ENCODE measurements at regions not wholly inside any gene's neighbourhood (a gene's known extent, or its start where the extent isn't known, plus 50 kb on each side); places are given as distances from the start of the nearest gene placed in this dataset.

DNA sequence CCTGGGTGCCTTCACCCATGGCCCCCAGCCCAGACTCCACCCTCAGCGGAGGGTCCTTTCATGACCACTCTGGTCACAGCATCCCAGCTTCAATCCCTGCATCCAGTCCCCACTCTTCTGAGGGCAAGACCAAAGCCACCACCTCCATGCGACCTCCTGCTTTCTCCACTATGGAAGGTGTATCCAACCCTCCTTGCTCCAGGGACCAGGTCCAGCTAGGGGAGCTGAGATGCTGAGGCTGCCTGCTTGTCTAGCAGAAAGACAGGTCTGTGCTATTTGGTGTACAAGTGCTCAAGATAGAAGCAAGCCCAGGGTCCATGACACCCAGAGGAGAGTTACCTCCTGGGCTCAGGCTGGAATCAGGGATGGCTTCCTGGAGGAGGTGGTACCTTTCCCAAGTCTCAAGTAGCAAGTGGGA lies 73.8 kb upstream of the RAB6C start:
- Histone ChIP-seq H3K4me3 (no peak overlapping the region), H3K9me3 (ENCODE audit: low read depth) (no peaks in the 10 kb centered on the region), H3K36me3 (replicated peaks; ENCODE audit: insufficient read depth, low read depth) (no peaks in the 10 kb centered on the region), H3K79me2 (no peaks in the 10 kb centered on the region), H2AFZ (no peak overlapping the region), H3K27ac (no peak overlapping the region), H3K4me1 (ENCODE audit: insufficient read depth) (no peaks in the 10 kb centered on the region), H3K9me2 (replicated peaks; ENCODE audit: insufficient read depth) (no peaks in the 10 kb centered on the region), H3K4me2 (no peak overlapping the region), H3K27me3 (no peaks in the 10 kb centered on the region), H4K20me1 (ENCODE audit: insufficient read depth, poor library complexity, severe bottlenecking) (no peaks in the 10 kb centered on the region)
- TF ChIP-seq, protein P1, sequence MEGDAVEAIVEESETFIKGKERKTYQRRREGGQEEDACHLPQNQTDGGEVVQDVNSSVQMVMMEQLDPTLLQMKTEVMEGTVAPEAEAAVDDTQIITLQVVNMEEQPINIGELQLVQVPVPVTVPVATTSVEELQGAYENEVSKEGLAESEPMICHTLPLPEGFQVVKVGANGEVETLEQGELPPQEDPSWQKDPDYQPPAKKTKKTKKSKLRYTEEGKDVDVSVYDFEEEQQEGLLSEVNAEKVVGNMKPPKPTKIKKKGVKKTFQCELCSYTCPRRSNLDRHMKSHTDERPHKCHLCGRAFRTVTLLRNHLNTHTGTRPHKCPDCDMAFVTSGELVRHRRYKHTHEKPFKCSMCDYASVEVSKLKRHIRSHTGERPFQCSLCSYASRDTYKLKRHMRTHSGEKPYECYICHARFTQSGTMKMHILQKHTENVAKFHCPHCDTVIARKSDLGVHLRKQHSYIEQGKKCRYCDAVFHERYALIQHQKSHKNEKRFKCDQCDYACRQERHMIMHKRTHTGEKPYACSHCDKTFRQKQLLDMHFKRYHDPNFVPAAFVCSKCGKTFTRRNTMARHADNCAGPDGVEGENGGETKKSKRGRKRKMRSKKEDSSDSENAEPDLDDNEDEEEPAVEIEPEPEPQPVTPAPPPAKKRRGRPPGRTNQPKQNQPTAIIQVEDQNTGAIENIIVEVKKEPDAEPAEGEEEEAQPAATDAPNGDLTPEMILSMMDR (IDR thresholded peaks at IDR 0.05; ENCODE audit: poor library complexity): no peak
- TF ChIP-seq EZH2 (IDR thresholded peaks at IDR 0.05; ENCODE audit: borderline replicate concordance) (no peak), EZH2phosphoT487 (IDR thresholded peaks at IDR 0.05; ENCODE audit: low read depth, severe bottlenecking, unreplicated experiment) (no peak)
- no peak for DNase-seq (ENCODE audit: low spot score)
- WGBS (ENCODE audit: low lambda C conversion rate, missing lambda C conversion rate): 90% methylated on average over 2 of the region's 2 CpGs

DNA sequence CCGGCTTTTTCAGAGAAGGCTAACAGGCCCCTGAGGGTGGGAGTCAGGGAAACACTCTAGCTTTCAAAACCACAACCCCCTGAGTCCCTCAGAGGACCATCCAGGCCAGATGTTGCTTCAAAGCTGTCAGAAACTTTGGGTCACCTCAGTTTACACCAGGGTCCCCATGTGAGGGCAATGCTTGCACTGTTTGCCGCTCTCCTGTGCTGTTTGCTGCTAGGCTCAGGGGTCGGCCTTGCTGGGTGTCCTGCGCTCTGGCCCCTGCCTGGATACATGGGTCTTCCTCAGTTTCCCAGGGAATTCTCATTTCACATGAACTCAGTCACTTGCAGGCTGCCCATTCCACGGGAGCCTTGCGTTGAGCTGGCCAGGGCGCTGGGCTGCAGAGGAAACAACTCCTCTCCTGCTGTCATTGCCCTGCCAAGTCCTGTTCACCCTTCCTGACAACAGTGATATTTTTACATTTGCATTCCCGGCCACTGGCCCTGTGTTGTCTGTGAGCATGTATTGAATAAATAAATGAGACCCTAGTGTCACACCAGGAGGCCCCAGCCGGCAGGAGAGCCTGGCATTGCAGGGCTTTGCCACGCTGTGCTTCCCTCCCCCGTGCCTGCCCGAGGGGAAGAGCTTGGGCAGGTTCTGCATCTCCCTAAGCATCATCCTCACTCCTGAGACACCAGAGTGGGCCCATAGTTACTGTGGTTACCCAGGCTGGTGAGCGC lies 73.2 kb upstream of the RAB6C start:
- H3K9me3 ChIP-seq (ENCODE audit: low read depth): no peaks in the 10 kb centered on the region
- H3K79me2 ChIP-seq: no peaks in the 10 kb centered on the region
- H4K20me1 ChIP-seq (ENCODE audit: insufficient read depth, poor library complexity, severe bottlenecking): no peaks in the 10 kb centered on the region
- no peaks in the 10 kb centered on the region for H3K9me2 ChIP-seq (replicated peaks; ENCODE audit: insufficient read depth)
- TF ChIP-seq, protein P1 (IDR thresholded peaks at IDR 0.05; ENCODE audit: poor library complexity): no peak
- TF ChIP-seq EZH2 (IDR thresholded peaks at IDR 0.05; ENCODE audit: borderline replicate concordance) (no peak), EZH2phosphoT487 (IDR thresholded peaks at IDR 0.05; ENCODE audit: low read depth, severe bottlenecking, unreplicated experiment) (no peak)
- H3K4me2 ChIP-seq: no peak overlapping the region
- WGBS (ENCODE audit: low lambda C conversion rate, missing lambda C conversion rate): 90% methylated on average over 13 of the region's 13 CpGs
- H3K4me1 ChIP-seq (ENCODE audit: insufficient read depth): no peaks in the 10 kb centered on the region
- H3K4me3 ChIP-seq: no peak overlapping the region
- no peak for DNase-seq (ENCODE audit: low spot score)
- H2AFZ ChIP-seq: no peak overlapping the region
- no peaks in the 10 kb centered on the region for H3K27me3 ChIP-seq
- H3K27ac ChIP-seq: no peak overlapping the region
- H3K36me3 ChIP-seq (replicated peaks; ENCODE audit: insufficient read depth, low read depth): no peaks in the 10 kb centered on the region

DNA sequence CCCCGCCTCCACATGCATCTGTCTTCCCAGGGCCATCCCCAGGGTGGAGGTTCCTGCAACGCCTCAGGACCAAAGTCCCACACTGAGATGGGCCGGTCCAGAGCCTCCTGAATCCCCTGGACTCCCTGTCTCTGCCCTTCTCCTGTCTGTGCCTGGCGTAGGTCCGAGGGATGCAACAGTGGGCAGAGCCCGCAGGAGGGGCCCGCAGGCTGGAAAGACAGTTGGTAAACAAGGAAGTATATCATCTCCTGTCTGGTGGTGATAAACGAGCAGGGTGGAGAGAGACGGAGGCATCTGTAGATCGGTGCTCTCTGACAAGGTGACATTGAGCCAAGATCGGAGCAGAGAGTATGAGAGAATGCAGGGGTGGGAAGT lies 72.6 kb upstream of the RAB6C start:
- no peaks in the 10 kb centered on the region for H3K9me3 ChIP-seq (ENCODE audit: low read depth)
- DNase-seq (ENCODE audit: low spot score): no peak

More for the DNA sequence above, 72.6 kb upstream of the RAB6C start:
- H3K4me3 ChIP-seq: no peak overlapping the region
- no peaks in the 10 kb centered on the region for H3K27me3 ChIP-seq
- H3K9me2 ChIP-seq (replicated peaks; ENCODE audit: insufficient read depth): no peaks in the 10 kb centered on the region
- no peak overlapping the region for H3K4me2 ChIP-seq
- H3K79me2 ChIP-seq: no peaks in the 10 kb centered on the region
- no peak overlapping the region for H2AFZ ChIP-seq
- no peaks in the 10 kb centered on the region for H3K36me3 ChIP-seq (replicated peaks; ENCODE audit: insufficient read depth, low read depth)
- no peak overlapping the region for H3K27ac ChIP-seq
- H3K4me1 ChIP-seq (ENCODE audit: insufficient read depth): no peaks in the 10 kb centered on the region
- TF ChIP-seq, protein P1 (IDR thresholded peaks at IDR 0.05; ENCODE audit: poor library complexity): no peak
- TF ChIP-seq EZH2 (IDR thresholded peaks at IDR 0.05; ENCODE audit: borderline replicate concordance): no peak
- TF ChIP-seq EZH2phosphoT487 (IDR thresholded peaks at IDR 0.05; ENCODE audit: low read depth, severe bottlenecking, unreplicated experiment): no peak
- WGBS (ENCODE audit: low lambda C conversion rate, missing lambda C conversion rate): 80% methylated on average over 11 of the region's 11 CpGs
- no peaks in the 10 kb centered on the region for H4K20me1 ChIP-seq (ENCODE audit: insufficient read depth, poor library complexity, severe bottlenecking)
